HL-60/S4 treated with phorbol 12-myristate 13-acetate at 8.2 ng/mL for 4 days and 3 days (cell line): ENCODE measurements at regions not wholly inside any gene's neighbourhood (a gene's known extent, or its start where the extent isn't known, plus 50 kb on each side); places are given as distances from the start of the nearest gene placed in this dataset.
"Not testable (repeated sequence)": the region's sequence is repeated elsewhere in the genome, so short reads cannot be mapped to it uniquely, and the experiment has no call there.

Experiments used
- in situ Hi-C: fragments of 300-500 bp; cut with MboI; formaldehyde crosslinking; loops from 2 replicates; pipeline ENCODE4 v1.15.0; 2022; ENCODE audit warnings: low sequenced_read_pairs

DNA sequence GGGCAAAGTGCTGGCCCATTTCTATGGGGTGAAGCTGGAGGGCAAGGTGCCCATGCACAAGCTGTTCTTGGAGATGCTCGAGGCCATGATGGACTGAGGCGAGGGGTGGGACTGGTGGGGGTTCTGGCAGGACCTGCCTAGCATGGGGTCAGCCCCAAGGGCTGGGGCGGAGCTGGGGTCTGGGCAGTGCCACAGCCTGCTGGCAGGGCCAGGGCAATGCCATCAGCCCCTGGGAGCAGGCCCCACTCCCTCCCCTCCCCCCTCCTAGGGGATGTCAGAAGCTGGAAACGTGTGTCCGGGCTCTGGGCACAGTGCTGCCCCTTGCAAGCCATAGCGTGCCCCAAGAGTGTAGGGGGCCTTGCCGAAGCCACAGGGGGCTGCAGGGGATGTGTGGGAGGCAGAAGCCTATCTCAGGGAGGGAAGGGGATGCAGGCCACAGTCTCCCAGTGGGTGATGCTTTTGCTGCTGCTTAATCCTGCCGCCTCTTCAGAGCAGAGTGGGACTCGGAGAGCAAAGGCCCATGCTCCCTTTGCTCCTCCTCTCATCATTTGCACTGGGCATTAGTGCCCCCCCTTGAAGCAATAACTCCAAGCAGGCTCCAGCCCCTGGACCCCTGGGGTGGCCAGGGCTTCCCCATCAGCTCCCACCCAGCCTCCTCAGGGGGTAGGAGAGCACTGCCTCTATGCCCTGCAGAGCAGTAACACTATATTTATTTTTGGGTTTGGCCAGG lies 85.2 kb downstream of the MRPL57 start:
- in situ Hi-C loops = not testable (repeated sequence)

GRCh38 chr13:21263909-21264308 lies 87.5 kb downstream of the MRPL57 start:
- in situ Hi-C loops = not testable (repeated sequence)

DNA sequence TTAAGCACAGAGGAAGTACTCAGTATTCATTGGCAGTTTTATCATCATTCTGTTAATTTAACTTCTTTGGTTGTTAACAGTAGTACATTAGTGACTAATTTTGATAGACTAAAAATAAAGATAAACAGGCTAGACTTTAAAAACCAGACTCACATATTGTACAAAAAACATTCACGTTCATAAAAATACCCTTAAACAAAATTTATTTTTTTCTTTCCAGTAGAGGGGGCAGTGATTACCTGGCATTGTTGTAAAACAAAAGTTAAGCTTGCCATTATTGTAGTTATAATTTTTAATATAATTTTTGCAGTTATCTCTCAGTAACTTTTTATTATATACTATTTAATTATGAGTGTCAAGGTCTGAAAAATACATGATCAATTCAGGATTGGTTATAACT lies 92.0 kb downstream of the MRPL57 start:
- in situ Hi-C loops = not testable (repeated sequence)

GRCh38 chr13:21272439-21272838 lies 96.0 kb downstream of the MRPL57 start:
- in situ Hi-C loops = not testable (repeated sequence)

DNA sequence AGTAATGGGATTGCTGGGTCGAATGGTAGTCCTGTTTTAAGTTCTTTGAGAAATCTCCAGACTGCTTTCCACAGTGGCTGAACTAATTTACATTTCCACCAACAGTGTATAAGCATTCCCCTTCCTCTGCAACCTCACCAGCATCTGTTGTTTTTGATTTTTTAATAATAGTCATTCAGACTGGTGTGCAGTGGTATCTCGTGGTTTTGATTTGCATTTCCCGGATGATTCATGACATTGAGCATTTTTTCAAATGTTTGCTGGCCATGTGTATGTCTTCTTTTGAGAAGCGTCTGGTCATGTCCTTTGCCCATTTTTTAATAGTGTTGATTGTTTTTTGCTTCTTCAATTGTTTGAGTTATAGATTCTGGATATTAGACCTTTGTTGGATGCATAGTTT lies 98.0 kb downstream of the MRPL57 start:
- in situ Hi-C loops = not testable (repeated sequence)

GRCh38 chr13:21282065-21282464 lies 105.6 kb downstream of the MRPL57 start:
- in situ Hi-C loops = no loop called here

DNA sequence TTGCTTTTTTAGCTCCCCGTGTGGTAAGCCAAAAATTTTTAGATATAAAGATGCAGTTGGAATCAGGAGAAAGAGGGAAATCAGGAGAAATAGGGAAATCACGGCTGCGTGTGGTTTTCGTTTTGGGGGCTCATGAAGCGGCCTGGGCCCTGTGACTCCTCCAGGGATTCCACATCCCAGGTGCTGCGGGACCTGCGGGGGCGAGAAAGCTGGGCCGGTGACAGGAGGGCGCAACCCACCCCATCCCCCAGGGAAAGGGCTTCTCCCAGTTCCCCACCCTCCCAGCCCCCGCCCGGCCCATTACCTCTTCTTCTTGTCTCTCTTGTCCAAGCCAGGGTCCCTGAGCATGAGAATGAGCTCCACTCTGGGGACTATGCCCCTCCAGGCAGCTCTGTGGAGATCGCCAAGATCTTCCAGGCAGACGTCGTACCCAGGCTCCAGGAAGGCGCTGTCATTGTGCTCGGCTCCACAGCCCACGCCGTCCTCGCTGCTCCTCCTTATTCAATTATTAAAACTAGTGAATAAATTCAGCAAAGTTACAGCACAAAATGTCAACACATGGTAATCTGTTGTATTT lies 111.0 kb downstream of the MRPL57 start:
- in situ Hi-C loops = no loop called here

DNA sequence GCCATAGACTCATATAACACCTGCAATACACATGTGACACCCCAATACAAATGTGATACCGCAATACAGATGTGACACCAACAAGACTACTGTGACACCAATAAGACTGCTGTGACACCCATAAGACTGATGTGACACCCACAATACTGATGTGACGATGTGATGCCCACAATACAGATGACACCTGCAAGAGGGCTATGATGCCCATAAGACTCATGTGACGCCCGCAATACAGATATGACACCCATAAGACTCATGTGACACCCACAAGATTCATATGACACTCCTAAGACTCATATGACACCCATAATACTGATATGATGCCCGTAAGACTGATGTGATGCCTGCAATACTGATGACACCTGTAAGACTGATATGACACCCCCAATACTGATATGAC lies 113.0 kb downstream of the MRPL57 start:
- in situ Hi-C loops = no loop called here

GRCh38 chr13:21290442-21291002 lies 114.1 kb downstream of the MRPL57 start:
- in situ Hi-C loops = loop anchor here (10.0 kb wide), 1 partner anchor 184 kb away; no protein-coding TSS in a partner anchor

GRCh38 chr13:21291840-21292239 lies 115.4 kb downstream of the MRPL57 start:
- in situ Hi-C loops = loop anchor here (10.0 kb wide), 1 partner anchor 183 kb away; no protein-coding TSS in a partner anchor

DNA sequence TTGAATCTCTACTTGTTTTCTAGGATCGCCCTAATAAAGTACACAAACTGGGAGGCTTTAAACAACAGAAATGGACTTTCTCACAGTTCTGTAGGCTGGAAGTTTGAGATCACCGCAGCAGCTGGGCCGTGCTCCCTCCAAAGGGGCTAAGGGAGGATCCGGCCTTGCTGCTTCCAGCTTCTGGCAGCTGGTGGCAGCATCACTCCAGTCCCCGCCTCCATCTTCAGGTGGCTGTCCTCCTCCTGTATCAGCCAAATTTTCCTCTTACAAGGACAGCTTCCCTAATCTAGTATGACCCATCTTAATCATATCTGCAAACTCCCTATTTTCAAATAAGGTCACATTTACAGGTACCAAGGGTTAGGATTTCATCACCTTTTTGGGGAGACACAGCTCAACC lies 120.5 kb downstream of the MRPL57 start:
- in situ Hi-C loops = loop anchor here (10.0 kb wide), 1 partner anchor 178 kb away; no protein-coding TSS in a partner anchor

DNA sequence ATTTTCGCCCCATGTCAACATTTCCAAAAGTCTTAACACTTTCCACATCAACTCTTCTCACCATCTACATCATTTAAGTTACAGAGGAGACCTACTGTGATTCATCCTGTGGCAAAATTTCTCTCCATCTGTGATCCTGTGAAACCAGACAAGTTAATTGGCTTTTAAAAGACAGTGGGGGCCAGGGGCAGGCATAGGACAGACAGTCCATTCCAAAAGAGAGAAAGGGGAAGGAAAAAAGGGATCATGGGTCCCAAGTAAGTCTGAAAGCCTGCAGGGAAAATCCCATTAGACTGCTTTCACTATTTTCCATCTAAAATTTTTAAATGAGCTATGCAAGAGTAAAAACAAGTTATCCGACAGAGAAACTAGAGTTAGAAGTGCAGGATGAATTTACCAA lies 121.0 kb downstream of the MRPL57 start:
- in situ Hi-C loops = loop anchor here (10.0 kb wide), 1 partner anchor 177 kb away; no protein-coding TSS in a partner anchor

- in situ Hi-C loops = loop anchor here (10.0 kb wide), 1 partner anchor 177 kb away; no protein-coding TSS in a partner anchor
Measured at GRCh38 chr13:21297914-21298831, 121.7 kb downstream of the MRPL57 start.

GRCh38 chr13:21304256-21304655 lies 127.8 kb downstream of the MRPL57 start:
- in situ Hi-C loops = no loop called here

GRCh38 chr13:21306300-21307073 lies 130.0 kb downstream of the MRPL57 start:
- in situ Hi-C loops = not testable (repeated sequence)

- in situ Hi-C loops = not testable (repeated sequence)
Measured at GRCh38 chr13:21307158-21307557, 130.7 kb downstream of the MRPL57 start.

- in situ Hi-C loops = no loop called here
Measured at GRCh38 chr13:21308906-21309305, 132.4 kb downstream of the MRPL57 start.

DNA sequence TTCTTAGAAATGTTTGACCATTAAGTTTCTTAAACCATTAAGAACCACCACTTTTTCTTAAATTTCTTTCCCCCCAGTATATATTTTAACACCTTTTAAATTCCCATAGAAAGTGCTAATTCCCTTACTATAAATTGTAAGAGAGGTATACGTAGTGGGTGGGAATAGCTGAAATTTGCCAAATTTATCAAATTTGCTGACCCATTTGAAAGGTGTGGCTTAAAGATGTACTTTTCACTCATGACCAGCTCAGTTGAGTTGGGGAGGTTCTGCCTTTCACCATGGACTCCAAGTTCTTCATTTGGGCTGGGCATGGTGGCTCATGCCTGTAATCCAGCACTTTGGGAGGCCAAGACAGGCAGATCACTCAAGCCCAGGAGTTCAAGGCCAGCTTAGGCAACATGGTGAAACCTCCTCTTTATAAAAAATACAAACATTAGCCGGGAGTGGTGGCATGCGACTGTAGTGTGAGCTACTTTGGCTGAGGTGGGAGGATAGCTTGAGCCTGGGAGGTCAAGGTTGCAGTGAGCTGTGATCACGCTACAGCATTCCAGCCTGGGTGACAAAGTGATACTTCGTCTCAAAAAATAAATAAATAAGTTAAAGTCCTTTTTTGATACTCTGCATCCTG lies 133.2 kb downstream of the MRPL57 start:
- in situ Hi-C loops = no loop called here

DNA sequence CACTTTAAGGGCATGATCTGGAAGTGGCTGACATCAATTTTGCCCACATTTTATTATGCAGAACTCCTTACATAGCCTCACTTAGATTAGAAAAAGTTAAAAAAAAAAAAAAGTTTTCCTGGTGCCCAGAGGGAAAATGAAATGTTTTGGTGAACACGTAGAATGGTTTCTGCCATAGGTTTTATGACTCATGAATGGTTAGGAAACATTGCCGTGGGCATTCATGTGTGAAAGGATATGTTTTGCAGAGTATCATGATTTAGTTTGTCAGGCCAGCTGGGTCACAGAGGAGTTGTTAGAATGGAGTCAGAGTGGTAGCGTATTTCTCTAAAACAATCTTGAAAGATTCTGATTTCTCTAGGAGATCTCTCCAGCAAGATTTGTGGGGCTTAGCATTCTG lies 133.8 kb downstream of the MRPL57 start:
- in situ Hi-C loops = no loop called here

DNA sequence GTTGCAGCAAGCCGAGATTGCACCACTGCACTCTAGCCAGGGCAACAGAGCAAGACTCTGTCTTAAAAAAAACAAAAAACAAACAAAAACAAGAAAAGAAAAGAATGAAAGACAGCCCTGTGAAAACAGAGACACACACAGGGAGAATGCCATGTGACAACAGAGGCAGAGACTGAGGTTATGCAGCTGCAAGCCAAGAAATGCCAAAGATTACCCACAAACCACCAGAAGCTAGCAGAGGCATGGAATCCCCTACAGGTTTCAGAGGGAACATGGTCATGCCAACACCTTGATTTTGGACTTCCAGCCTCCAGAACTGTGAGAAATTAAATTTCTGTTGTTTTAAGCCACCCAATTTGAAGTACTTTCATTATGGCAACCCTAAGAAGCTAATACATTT lies 138.5 kb downstream of the MRPL57 start:
- in situ Hi-C loops = not testable (repeated sequence)
